Mesothelial cell of epicardium (in vitro differentiated cells): ENCODE measurements at regions not wholly inside any gene's neighbourhood (a gene's known extent, or its start where the extent isn't known, plus 50 kb on each side); places are given as distances from the start of the nearest gene placed in this dataset.

Source experiments
- DNase-seq, 2 experiments: peaks; one replicate each; pipeline ENCODE4 v3.0.0; 2021; ENCODE audit warnings: low spot score in 2 of 2; ENCODE audit not compliant: unreplicated experiment in 2 of 2
- H3K27ac Mint-ChIP-seq: 2 replicates; pipeline ENCODE4 v1.8.0; 2021; ENCODE audit warnings: mixed read lengths
- H3K27me3 Mint-ChIP-seq: 2 replicates; pipeline ENCODE4 v1.8.0; 2021; ENCODE audit warnings: low read depth, mixed read lengths
- H3K36me3 Mint-ChIP-seq: 2 replicates; pipeline ENCODE4 v1.8.0; 2021; ENCODE audit warnings: mixed read lengths
- H3K4me1 Mint-ChIP-seq: 2 replicates; pipeline ENCODE4 v1.8.0; 2021; ENCODE audit warnings: mixed read lengths
- H3K4me3 Mint-ChIP-seq: 2 replicates; pipeline ENCODE4 v1.8.0; 2021; ENCODE audit warnings: mild to moderate bottlenecking, moderate library complexity, mixed read lengths
- H3K9me3 Mint-ChIP-seq: 2 replicates; pipeline ENCODE4 v1.8.0; 2021; ENCODE audit warnings: mixed read lengths
- CTCF ChIP-seq: fragments of 200-600 bp; sonication (generic); IDR thresholded peaks from one replicate; pipeline ENCODE4 v1.5.0; 2021; ENCODE audit warnings: antibody characterized with exemption; ENCODE audit not compliant: unreplicated experiment

DNA sequence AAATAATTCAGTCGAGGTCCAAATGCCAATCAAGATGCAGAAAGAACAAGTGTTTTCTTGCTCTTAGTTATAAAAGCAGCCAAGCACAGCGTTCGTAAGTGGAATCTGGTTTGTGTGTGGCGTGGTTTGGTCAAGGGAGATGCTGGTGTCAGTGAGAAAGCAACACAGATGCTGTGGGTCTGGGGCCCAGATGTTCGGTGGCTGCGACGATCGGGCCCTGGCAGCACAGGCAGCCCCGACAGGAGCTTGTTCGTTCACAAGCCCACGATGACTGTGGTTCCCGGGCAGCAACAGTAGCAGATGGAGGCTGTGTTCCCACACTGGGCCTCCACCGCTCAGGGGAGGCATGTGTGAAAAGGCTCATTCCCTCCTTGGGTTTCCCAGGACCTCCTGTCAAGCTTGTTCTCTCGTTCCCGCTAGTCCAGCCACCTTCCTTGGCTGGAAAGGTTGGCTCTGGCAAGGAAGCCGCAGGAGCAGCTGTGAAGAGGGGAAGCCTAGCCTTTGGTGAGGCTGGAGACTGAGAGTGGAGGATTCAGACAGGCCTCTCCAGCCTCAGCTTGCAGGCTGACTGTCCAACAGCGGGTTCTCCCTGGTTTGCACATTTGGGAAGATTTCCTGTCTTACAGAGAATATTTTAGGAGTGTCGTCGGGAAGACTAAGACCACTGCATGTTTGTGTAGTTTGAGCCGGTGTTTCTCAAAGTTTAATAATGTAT is 304.7 kb downstream of the QKI start:
- no peak for DNase-seq
- no peaks in the 10 kb centered on the region for H3K27me3 Mint-ChIP-seq
- peaks cover 3% of the 10 kb centered on the region for H3K4me1 Mint-ChIP-seq
- H3K27ac Mint-ChIP-seq = no peak overlapping the region
- no peaks in the 10 kb centered on the region for H3K36me3 Mint-ChIP-seq
- no peak for TF ChIP-seq CTCF
- no peak overlapping the region for H3K4me3 Mint-ChIP-seq
- no peaks in the 10 kb centered on the region for H3K9me3 Mint-ChIP-seq

- DNase-seq = no peak
- Mint-ChIP-seq H3K36me3 (no peaks in the 10 kb centered on the region), H3K9me3 (no peaks in the 10 kb centered on the region), H3K4me3 (no peak overlapping the region), H3K4me1 (peaks cover 3% of the 10 kb centered on the region), H3K27me3 (no peaks in the 10 kb centered on the region), H3K27ac (no peak overlapping the region)
- no peak for TF ChIP-seq CTCF
Observed at GRCh38 chr6:163718537-163718936, 304.0 kb downstream of the QKI start.

DNA sequence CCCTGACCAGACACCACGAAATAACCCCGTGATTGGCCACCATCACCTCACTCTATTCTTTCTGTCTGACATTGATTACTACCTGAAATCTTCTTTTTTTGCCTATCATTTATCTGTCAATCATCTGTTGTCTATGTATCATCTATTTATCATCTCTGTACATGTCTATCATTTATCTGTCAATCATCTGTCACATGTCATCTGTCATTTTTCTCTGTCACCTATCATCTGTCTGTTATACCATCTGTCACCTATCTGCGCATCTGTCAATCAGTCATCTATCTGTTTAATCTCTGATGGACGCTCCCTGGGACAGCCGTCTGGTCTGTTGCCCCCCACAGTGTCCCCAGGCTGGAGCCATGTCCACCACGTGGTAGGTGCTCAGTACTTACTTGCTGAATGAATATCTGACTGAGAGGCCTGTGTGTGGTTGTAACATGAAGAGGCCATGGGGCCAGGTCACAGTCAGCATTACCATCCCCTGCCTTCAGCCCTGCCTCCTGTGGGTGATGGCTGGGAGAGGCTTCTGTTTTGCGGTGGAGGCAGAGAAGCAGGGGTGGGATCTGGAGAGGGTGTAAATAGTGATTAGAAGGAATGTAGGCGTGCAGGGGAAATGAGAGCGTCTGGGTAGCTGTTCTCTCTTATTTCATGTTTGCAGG is 302.7 kb downstream of the QKI start:
- Mint-ChIP-seq H3K27ac (no peak overlapping the region), H3K4me1 (peaks cover 3% of the 10 kb centered on the region), H3K9me3 (no peaks in the 10 kb centered on the region), H3K36me3 (no peaks in the 10 kb centered on the region), H3K27me3 (no peaks in the 10 kb centered on the region), H3K4me3 (no peak overlapping the region)
- no peak for TF ChIP-seq CTCF
- DNase-seq = no peak

GRCh38 chr6:163716690-163717089 is 302.2 kb downstream of the QKI start:
- no peak for DNase-seq
- H3K27me3 Mint-ChIP-seq = no peaks in the 10 kb centered on the region
- peaks cover 3% of the 10 kb centered on the region for H3K4me1 Mint-ChIP-seq
- H3K36me3 Mint-ChIP-seq = no peaks in the 10 kb centered on the region
- no peak for TF ChIP-seq CTCF
- no peak overlapping the region for H3K4me3 Mint-ChIP-seq
- H3K27ac Mint-ChIP-seq = no peak overlapping the region
- no peaks in the 10 kb centered on the region for H3K9me3 Mint-ChIP-seq

DNA sequence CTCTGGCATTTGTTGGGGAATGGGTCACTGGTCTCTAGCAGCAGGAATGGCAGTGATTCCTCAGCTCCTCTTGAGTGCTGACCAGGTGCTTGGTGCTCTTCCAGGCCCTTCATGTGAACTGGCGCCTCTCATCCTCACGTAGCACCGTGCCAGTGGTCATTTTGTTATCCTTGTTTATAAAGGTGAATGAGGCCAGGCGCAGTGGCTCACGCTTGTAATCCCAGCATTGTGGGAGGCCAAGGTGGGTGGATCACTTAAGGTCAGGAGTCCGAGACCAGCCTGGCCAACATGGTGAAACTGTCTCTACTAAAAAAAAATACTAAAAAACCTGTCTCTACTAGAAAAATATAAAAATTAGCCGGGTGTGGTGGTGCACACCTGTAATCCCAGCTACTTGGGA is 301.3 kb downstream of the QKI start:
- Mint-ChIP-seq H3K27me3 (no peaks in the 10 kb centered on the region), H3K4me1 (peaks cover 3% of the 10 kb centered on the region), H3K4me3 (no peak overlapping the region), H3K27ac (no peak overlapping the region), H3K9me3 (no peaks in the 10 kb centered on the region), H3K36me3 (no peaks in the 10 kb centered on the region)
- TF ChIP-seq CTCF = no peak
- no peak for DNase-seq
